SKM-1 (cell line): ENCODE measurements at regions not wholly inside any gene's neighbourhood (a gene's known extent, or its start where the extent isn't known, plus 50 kb on each side); places are given as distances from the start of the nearest gene placed in this dataset.
"Not testable (repeated sequence)": the region's sequence is repeated elsewhere in the genome, so short reads cannot be mapped to it uniquely, and the experiment has no call there.

Experiments used
- DNase-seq: peaks from one replicate; lab custom pipeline; 2025; ENCODE audit not compliant: unreplicated experiment; lab: John Stamatoyannopoulos, UW

- DNase-seq, result not testable (repeated sequence)
Observed at GRCh38 chr16:29186306-29187220, 201.7 kb downstream of the LAT start.

GRCh38 chr16:29185872-29186271, 201.0 kb downstream of the LAT start:
- not testable (repeated sequence) for DNase-seq

- DNase-seq, result not testable (repeated sequence)
Observed at GRCh38 chr16:29184738-29185438, 200.0 kb downstream of the LAT start.

- DNase-seq, result not testable (repeated sequence)
Observed at GRCh38 chr16:29182940-29183868, 198.4 kb downstream of the LAT start.

GRCh38 chr16:29182501-29182900, 197.6 kb downstream of the LAT start:
- DNase-seq, result no peak

- not testable (repeated sequence) for DNase-seq
Observed at GRCh38 chr16:29181921-29182411, 197.1 kb downstream of the LAT start.

- not testable (repeated sequence) for DNase-seq
Observed at GRCh38 chr16:29181254-29181780, 196.5 kb downstream of the LAT start.

GRCh38 chr16:29180206-29180600, 195.4 kb downstream of the LAT start:
- DNase-seq, result not testable (repeated sequence)

- DNase-seq, result not testable (repeated sequence)
Observed at GRCh38 chr16:29179401-29180205, 194.8 kb downstream of the LAT start.

GRCh38 chr16:29177888-29178726, 193.3 kb downstream of the LAT start:
- not testable (repeated sequence) for DNase-seq

GRCh38 chr16:29177203-29177887, 192.5 kb downstream of the LAT start:
- not testable (repeated sequence) for DNase-seq

- DNase-seq, result not testable (repeated sequence)
Observed at GRCh38 chr16:29176822-29177202, 192.0 kb downstream of the LAT start.

- not testable (repeated sequence) for DNase-seq
Observed at GRCh38 chr16:29176154-29176470, 191.3 kb downstream of the LAT start.

GRCh38 chr16:29175411-29176153, 190.7 kb downstream of the LAT start:
- DNase-seq, result not testable (repeated sequence)

- DNase-seq, result not testable (repeated sequence)
Observed at GRCh38 chr16:29173371-29174305, 188.8 kb downstream of the LAT start.

- not testable (repeated sequence) for DNase-seq
Observed at GRCh38 chr16:29172098-29172724, 187.4 kb downstream of the LAT start.
